GM21381 (cell line): ENCODE measurements at regions not wholly inside any gene's neighbourhood (a gene's known extent, or its start where the extent isn't known, plus 50 kb on each side); places are given as distances from the start of the nearest gene placed in this dataset.

Experiments used
- ATAC-seq: cut with Tn5 transposase; IDR thresholded peaks from one replicate; pipeline ENCODE4 v1.9.1; 2021; ENCODE audit warnings: mild to moderate bottlenecking, moderate library complexity; ENCODE audit not compliant: unreplicated experiment

DNA sequence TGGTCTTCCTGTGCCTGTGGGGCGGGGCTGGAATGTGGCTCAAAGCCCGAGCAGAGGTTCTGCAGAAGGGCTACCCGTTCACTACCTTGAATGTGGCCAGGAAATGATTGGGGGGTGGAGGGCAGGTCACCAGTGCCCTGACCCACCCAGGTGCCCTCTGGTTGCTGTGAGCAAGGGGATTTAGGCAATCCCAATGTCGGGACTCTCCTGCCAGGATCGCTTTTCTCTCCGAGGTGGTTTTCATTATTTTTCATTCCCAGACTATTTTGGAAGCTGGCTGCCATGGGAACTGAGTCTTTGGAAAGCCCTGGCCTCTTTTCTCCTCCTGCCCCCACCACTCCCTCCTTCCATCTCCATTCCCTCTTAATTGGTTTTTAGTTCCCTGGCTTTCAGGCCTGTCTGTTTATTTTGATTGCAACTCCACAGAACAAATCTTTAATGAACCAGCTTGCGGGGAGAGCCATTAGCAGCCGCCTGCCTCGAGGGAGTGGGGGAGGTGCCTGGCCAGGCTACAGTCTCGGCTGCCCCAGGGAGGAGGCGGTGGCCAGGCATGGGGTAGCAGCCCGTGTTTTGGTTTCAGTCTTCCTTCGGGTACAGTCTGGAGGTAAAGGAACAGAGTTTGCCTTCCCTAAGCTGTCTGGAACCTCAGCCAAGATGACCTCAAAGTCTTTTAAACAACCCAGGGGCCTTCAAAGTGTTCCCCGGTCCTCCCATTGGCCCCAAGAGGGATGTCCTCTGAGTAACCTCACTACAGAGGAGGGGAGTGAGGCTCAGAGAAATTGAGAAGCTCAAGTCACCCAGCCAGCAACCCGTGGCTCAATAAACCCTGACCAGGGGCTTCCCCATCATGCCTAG lies 114.4 kb upstream of the HAAO start:
- ATAC-seq = no peak

DNA sequence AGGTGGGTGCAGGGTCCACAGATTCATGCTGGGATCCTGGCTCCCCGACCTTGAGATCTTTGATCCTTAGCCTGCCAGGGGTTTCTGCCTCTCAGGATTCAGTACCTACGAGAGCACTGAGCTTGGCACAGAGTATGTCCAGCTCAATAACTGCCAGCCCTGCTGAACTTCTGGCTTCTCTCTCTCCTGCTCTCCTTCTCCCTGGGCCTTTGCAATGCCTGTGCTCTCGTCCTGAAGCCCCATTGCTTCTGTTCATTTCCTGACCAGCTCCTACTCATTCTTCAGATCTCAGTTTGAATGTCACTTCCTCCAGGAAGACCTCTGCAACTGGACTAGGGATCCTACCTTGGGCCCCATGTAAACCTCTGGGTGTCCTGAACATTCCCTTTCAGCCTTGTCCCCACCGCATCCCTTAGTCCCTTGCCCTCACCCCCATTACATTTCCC lies 113.8 kb upstream of the HAAO start:
- no peak for ATAC-seq

DNA sequence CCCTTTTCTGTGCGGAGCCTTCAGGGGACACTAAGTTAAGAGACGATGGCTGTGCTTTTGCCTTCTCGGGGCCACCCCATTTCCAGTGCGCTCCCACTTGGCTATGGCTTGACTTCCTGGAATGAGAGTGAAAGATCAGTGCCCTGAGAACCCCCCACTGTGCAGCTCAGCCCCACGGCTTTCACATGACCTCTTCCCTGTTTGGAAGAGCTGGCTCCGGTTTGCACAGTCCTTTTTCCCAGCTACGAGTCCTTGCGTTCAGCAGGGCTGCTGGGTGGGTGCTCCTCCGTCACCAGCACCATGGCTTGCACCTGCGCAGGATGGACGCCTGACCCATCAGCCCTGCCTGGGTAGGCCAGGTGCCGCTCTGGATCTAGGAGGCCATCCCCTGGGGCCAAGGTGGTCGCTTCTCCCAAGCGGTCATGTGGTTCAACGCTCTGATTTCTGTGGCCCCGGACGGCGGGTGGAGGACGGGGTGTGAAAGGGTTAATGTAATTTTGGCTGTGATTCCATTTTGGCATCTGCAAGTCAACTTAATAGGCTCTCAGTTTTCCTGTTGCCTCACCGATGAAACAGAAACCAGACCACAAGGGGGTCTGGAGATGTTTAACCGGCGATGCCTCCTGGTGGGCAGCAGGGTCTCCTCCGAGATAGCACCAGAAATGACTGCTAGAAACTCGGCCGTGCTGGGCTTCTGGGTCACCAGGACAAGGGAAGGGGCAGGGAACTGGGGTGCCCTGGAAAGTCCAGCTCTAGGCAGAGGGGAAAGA lies 113.1 kb upstream of the HAAO start:
- ATAC-seq = no peak

DNA sequence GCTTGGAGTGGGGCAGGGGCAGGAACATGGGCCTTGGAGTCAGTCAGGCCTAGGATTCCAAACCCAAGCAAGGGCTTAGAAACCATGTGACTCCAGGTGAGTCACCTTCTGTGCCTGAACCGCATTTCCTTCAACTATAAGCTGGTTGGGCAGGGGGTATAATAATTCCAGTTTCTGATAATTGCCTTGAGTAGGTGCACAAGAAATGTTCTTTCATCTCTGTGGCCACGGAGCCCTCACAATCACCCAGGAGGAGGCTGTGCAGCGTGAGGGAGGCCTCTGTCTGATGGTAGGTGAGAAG lies 112.1 kb upstream of the HAAO start:
- no peak for ATAC-seq

DNA sequence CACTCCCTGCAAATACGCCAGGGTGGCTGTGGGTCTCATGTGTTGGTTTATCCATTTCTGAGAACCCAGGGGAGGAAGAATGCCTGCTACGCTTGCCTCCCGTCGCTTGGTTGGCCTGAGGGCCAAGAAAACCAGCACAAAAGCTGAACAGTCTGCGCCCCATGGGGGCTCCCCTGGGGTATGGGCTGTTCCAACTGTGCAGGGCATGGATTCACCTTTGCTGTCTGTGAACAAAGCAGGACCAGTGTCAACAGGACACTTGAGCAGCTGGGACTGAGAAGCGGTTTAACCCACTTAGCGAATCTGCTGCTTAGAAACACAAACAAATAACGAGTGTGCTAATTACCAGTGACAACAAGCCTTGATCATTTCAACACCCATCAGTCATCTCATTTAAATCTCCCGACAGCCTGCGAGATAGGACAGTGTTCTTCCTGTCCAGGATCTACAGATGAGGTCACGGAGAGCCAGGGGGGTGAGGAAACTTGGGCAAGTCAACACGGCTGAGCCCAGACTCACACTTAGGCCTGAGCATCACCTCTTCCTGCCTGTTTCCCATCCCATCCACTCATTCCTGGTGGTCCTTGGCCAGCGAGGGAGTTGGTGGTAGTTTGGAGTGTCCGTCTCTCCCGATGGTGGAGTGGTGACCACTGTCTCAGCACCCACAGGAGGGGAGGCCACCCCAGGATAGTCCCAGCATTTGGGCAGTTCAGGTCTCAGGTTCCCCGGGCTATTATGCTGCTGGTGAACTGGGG lies 111.6 kb upstream of the HAAO start:
- ATAC-seq = no peak

DNA sequence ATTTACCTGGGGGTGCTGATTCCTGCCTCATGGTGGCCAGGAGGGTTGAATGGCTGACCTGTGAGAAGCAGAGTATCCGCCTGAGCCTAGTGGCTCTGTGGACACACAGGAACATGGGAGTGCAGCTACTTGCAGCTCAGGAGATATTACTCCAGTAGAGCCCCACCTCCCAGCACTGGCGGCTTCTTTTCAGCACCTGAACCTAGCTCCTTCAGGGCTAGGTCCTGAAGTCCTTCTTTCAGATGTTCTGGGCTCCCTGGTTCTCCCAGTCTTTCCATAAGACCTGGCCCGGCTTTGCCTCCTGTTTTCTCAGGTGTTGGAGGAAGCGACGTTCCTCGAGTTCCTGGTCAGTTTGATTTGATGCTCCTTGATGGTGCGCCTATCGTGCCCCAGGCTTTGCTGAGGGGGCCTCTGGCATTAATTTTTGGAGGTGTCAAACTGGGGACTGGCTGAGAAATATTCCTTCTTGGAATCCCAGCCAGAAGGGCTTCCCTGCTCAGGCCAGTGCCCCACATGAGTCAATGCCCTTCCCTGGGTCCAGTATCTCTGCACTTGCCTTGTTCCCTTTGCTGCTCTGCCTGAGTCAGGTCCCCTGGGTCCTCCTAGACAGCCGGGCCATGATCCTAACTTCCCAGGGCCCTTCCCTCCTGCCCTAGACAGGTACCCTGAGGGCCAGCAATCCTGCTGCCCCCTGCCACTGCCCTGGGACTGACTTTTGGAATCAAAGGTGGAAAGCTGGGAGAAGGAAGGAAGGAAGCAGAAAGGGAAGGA lies 110.7 kb upstream of the HAAO start:
- no peak for ATAC-seq

DNA sequence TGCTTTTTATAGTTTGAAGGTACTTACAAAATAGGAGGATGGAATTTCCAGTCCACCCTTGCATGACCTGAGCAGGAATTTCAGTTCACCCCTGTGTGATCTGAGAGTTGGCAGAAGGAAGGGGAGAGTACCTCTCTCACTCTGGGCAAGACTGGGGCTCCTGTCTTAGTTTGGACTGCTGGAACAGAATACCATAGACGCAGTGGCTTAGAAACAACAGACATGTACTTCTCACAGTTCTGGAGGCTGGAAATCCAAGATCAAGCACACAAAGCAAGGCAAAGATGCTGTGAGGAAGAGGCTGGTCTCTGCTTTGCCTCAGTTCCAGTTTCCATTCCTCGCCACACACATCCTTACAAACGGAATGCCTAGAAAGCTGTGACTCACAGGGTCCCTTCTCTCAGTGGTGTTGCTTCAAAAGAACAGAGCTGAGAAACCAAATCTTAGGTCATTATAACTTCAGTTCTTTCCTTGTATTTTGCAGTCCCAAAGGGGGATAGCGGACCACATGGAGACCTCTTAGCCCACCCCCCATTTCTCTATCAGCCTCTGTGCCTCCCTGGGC lies 108.8 kb upstream of the HAAO start:
- no peak for ATAC-seq

DNA sequence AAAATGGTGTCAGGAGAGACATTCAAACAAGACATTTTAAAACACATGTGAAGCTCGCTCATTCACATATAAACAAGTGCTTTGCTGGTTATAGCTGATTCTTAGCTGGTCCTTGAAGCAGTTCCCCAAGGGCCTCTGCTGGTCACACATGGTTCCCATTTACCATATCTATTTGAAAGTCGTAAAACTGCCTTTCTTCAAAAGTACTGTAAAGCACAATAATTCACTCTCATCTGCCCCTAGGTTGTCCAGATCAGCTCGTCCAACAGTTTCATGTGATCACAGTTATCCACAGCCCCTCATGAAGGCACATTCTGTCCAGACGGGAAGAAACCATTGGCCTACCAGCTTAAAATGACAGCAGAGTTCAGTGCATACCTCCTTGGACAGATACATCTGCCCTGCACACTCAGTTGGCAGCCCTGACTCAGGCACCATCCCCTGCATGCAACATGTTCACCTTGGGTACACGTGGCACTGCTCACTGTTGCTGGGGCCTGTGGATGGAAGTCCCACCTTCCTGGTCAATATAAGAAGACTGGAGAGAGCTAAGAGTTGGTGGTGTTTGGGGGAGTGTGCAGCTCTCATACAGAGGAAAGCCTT lies 108.0 kb upstream of the HAAO start:
- no peak for ATAC-seq

DNA sequence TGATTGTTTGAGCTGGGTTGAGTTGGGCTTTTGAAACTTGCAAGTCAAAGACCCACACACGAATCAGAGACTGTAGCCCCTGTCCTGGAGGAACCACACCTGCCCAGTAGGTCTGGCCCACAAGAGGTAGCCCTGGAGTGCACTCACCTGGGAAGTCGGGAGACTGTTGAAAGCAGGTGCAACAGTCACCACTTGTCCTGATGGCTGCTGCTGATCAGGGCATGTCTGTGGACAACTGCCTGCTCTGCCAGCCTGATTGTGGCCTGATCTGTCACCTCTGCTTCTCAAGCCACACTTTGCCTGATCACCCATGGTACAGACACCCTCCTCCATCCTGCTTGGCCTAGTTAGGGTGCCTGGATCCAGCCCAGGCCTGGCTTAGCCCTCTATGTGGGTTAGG lies 105.0 kb upstream of the HAAO start:
- ATAC-seq = no peak

DNA sequence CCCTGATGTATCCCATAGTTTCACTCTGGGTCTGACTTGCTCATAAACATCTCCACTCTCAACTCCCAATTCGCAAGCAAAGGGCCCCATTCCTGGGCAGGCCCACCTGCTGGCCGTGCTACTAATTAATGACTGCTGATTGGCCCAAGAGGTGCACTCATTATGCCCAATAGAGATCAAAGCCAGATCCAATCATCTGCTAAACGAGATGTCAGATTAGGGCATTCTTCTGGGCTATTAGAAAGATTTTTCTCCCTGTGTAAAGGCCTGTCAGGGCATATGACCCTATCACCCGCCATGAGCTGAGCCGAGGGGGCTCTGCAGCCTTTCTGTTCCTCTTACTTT lies 103.4 kb upstream of the HAAO start:
- no peak for ATAC-seq

DNA sequence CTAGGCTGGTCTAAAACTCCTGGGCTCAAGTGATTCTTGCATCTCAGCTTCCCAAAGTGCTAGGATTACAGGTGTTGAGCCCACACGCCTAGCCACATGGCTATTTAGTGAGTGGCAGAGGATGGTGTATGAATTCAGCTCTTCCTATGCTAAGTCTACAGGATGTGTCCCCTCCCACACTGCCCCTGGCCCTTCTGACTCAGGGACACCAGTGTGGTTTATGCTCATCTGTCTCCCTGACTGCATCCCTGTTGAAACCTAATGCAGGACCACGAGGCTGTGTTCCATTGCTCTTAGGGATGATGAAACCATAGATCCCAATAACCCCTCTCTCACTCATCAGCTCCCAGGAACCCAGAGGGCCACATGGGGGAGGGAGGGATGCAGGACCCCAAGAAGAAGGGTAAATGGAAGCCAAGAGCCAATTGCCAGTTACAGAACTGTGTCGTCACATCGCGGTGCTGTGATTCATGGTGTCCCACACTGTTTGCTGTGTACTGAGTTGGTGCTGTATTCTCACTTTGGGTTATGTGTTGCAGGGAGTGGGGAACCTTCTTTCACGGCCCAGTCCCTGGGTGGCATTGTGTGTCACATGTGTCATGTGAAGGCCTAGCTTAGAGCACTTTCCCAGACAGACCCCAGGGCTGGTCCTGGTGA lies 102.9 kb upstream of the HAAO start:
- ATAC-seq = no peak

DNA sequence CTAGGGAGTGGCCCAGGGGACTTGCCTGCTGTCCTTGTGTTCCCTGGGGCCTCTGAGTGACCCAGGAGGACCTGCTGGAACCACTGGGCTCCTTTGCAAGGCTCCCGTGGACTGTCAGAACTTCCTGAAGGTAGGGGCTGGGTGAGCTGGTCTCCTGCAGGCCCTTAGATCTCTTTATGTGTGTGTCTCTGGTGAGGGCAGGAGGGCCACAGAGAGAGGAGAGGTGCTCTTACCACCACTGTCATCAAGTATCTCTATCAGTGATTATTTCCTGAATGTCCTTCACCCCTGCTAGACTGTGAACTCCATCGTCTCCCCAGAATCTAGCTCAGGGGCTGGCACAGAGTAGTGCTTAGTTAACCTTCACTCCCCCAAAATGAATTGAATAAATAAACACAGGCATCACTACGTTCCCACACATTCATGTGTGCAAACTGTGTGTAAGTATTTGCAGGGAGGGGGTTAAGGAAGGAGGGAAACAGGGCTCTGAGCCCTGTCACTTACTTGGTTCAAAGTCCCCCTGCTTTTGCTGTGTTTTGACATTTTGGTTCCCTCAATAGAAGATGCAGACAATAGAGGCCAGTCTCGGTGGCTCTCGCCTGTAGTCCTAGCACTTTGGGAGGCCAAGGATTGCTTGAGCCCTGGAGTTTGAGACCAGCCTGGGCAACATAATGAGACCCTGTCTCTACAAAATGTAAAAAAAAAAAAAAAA lies 100.8 kb upstream of the HAAO start:
- no peak for ATAC-seq

DNA sequence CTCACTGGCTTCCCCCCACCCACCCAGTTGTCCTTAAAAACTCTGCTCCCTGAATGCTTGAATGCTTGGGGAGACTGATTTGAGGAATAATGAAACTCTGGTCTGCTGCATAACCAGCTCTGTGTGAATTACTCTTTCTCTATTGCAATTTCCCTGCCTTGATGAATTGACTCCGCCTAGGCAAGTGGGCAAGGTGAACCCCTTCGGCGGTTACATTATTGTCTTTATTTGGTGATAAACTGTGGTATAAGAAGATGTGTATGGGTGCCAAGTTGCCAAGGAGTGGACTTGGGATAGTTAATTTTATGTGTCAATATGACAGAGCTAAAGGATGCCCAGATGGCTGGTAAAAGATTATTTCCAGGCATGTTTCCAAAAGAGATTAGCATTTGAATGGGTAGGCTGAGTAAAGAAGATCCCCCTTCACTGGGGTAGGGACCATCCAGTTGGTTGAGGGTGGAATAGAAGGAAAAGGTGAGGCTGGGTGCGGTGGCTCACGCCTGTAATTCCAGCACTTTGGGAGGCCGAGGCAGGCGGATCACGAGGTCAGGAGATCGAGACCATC lies 98.5 kb upstream of the HAAO start:
- no peak for ATAC-seq

DNA sequence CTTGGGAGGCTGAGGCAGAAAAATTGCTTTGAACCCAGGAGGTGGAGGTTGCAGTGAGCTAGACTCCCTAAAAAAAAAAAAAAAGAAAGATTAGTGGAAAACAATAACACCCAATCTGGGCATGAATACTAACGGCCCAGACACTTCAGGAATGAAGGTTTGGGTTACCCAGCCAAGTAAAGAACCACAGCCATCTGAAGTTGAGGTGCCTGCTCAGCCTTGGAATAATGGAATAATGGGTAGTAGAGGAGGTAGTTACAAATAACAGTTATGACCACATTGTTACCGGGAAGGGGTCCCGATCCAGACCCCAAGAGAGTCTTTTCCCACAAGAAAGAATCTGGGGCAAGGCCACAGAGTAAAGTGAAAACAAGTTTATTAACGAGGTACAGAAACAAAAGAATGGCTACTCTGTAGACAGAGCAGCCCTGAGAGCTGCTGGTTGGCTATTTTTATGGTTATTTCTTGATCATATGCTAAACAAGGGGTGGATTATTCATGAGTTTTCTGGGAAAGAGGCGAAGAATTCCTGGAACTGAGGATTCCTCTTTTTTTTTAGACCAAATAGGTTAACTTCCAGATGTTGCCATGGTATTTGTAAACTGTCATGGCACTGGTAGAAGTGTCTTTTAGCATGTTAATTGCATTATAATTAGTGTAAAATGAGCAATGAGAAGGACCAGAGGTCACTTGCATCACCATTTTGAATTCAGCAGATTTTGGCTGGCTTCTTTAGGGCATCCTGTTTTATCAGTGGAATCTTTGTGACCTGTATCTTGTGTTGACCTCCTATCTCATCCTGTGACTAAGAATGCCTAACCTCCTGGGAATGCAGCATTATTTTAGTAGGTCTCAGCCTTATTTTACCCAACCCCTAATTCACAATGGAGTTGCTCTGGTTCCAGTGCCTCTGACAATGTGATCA lies 96.2 kb upstream of the HAAO start:
- no peak for ATAC-seq

DNA sequence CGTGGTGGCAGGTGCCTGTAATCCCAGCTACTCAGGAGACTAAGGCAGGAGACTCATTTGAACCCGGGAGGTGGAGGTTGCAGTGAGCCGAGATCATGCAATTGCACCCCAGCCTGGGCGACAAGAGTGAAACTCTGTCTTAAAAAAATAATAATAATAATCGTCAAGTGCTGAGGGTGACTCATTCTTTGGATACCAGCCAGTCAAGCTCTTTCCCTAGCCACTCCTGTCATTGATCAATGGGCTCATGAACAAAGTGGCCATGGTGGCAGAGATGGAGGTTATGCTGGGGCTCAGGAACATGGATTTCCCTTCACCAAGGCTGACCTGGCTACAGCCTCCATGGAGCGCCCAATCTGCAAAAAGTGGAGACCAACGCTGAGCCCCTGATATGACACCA lies 94.5 kb upstream of the HAAO start:
- ATAC-seq = no peak

DNA sequence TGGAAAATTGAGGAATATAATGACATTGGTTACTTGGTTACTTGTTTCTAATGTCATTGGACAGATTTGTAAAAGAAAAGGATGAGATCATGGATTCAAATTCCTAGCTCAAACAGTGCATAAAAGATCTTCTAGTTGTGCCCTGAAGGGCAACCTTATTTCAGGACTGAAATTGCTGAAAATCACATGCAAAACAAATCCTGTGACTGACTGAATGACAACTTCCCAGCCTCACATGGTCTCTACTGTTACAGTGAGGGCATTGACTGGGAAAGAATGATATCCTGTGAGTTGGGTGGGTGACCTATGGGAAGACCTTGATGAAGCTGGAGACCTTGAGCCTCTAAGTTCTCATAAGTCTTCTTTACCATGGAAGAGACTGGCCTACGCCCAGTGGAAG lies 90.4 kb upstream of the HAAO start:
- no peak for ATAC-seq

DNA sequence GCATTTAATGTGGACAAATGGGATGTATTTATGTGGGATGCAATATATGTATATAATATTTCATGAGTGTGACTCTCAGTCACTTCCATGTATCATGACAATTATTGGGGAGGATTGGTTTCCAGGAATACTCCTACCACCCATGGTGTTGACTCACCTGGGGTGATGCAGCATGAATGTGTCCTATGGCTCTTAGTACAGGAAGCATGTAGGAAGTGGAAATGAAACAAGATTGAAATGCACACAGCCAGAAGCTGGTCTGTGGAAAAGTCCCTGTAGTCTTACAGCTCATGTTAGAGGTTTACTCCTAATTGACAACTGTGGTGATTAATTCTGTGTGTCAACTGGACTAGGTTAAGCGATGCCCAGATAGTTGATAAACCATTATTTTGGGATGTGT lies 89.3 kb upstream of the HAAO start:
- no peak for ATAC-seq
